Neural progenitor cell (in vitro differentiated cells): ENCODE measurements at regions not wholly inside any gene's neighbourhood (a gene's known extent, or its start where the extent isn't known, plus 50 kb on each side); places are given as distances from the start of the nearest gene placed in this dataset.

ENCODE experiments used
- EZH2 ChIP-seq: fragments of 200-600 bp; sonication (generic); IDR thresholded peaks from 2 replicates; pipeline ENCODE4 v1.6.1; 2017; ENCODE audit warnings: antibody characterized with exemption, mild to moderate bottlenecking, moderate library complexity
- EZH2phosphoT487 ChIP-seq: fragments of 200-600 bp; sonication (generic); IDR thresholded peaks from 2 replicates; pipeline ENCODE4 v1.6.1; 2017; ENCODE audit warnings: antibody characterized with exemption
- TF ChIP-seq, protein P1 (sequence below): fragments of 200-600 bp; sonication (generic); IDR thresholded peaks from 2 replicates; pipeline ENCODE4 v1.5.1; 2017; ENCODE audit warnings: antibody characterized with exemption, mild to moderate bottlenecking

DNA sequence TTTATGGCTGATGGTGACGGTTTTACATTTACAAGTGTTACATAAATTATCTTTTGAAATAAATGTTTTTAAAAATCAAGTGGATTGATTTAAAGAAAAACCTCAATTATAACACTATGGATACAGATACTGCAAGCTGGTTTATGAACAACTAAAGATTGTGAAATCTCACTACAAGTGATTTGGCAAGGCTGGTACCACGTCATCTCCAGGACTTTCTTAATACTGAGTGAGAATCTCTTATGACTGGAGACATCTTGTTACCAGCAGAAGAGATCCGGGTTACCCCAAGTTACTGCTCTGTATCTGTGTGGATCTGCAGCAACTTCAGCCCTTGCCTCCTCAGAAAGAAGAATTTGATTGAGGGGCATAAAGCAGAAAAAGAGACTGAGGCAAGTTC lies 452.9 kb downstream of the MN1 start:
- TF ChIP-seq, protein P1, sequence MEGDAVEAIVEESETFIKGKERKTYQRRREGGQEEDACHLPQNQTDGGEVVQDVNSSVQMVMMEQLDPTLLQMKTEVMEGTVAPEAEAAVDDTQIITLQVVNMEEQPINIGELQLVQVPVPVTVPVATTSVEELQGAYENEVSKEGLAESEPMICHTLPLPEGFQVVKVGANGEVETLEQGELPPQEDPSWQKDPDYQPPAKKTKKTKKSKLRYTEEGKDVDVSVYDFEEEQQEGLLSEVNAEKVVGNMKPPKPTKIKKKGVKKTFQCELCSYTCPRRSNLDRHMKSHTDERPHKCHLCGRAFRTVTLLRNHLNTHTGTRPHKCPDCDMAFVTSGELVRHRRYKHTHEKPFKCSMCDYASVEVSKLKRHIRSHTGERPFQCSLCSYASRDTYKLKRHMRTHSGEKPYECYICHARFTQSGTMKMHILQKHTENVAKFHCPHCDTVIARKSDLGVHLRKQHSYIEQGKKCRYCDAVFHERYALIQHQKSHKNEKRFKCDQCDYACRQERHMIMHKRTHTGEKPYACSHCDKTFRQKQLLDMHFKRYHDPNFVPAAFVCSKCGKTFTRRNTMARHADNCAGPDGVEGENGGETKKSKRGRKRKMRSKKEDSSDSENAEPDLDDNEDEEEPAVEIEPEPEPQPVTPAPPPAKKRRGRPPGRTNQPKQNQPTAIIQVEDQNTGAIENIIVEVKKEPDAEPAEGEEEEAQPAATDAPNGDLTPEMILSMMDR, result no peak
- TF ChIP-seq EZH2phosphoT487 (no peak), EZH2 (no peak)
